Keratinocyte (primary cell): ENCODE measurements at regions not wholly inside any gene's neighbourhood (a gene's known extent, or its start where the extent isn't known, plus 50 kb on each side); places are given as distances from the start of the nearest gene placed in this dataset.

Source experiments
- DNase-seq: peaks from one replicate; pipeline ENCODE4 v3.0.0-alpha.2; 2011; ENCODE audit warnings: low read depth, missing footprints, low spot score
- FAIRE-seq: peaks from 2 replicates; lab custom pipeline; 2011; peaks lifted over from hg19 to GRCh38; lab: Jason Lieb, UNC
- H2AFZ ChIP-seq: 2 replicates; pipeline ENCODE4 v1.6.0; 2012; ENCODE audit warnings: low read length, control low read depth, inconsistent platforms; ENCODE audit not compliant: control insufficient read depth
- H3K27ac ChIP-seq: 2 replicates; pipeline ENCODE4 v1.5.1; 2011; ENCODE audit warnings: low read length; ENCODE audit not compliant: control insufficient read depth, insufficient read depth
- H3K27me3 ChIP-seq: 3 replicates; pipeline ENCODE4 v1.6.0; 2011; ENCODE audit warnings: low read length; ENCODE audit not compliant: control insufficient read depth, insufficient read depth; ENCODE audit errors: extremely low read depth
- H3K36me3 ChIP-seq, 2 experiments: 2 replicates in 1 of 2; 3 replicates in 1 of 2; pipeline ENCODE4 v1.5.1; 2011; ENCODE audit warnings: low read length in 2 of 2, mild to moderate bottlenecking in 1 of 2; ENCODE audit not compliant: control insufficient read depth in 2 of 2, insufficient read depth in 2 of 2; ENCODE audit errors: extremely low read depth in 1 of 2
- H3K4me1 ChIP-seq: 3 replicates; pipeline ENCODE4 v1.5.1; 2011; ENCODE audit warnings: low read length; ENCODE audit not compliant: control insufficient read depth, insufficient read depth; ENCODE audit errors: extremely low read depth
- H3K4me2 ChIP-seq: 3 replicates; pipeline ENCODE4 v1.6.0; 2011; ENCODE audit warnings: low read depth, low read length; ENCODE audit not compliant: control insufficient read depth, insufficient read depth; ENCODE audit errors: extremely low read depth
- H3K4me3 ChIP-seq, 3 experiments: fragments of 200-600 bp in 1 of 3; sonication (generic) in 1 of 3; 2 replicates in 2 of 3; 3 replicates in 1 of 3; pipeline ENCODE4 v1.5.1; 2011 to 2016; ENCODE audit warnings: low read length in 3 of 3, mild to moderate bottlenecking in 3 of 3, control low read depth in 2 of 3, inconsistent platforms in 1 of 3, low read depth in 1 of 3, mixed read lengths in 1 of 3, mixed run types in 1 of 3, moderate library complexity in 1 of 3; ENCODE audit not compliant: control insufficient read depth in 2 of 3, insufficient read depth in 2 of 3; ENCODE audit errors: extremely low read depth in 1 of 3
- H3K79me2 ChIP-seq: 2 replicates; pipeline ENCODE4 v1.6.0; 2012; ENCODE audit warnings: low read length; ENCODE audit not compliant: control insufficient read depth, insufficient read depth
- H3K9ac ChIP-seq: 3 replicates; pipeline ENCODE4 v1.6.0; 2011; ENCODE audit warnings: low read length; ENCODE audit not compliant: control insufficient read depth, insufficient read depth; ENCODE audit errors: extremely low read depth
- H3K9me1 ChIP-seq: 3 replicates; pipeline ENCODE4 v1.6.0; 2011; ENCODE audit warnings: low read length; ENCODE audit not compliant: control insufficient read depth, insufficient read depth; ENCODE audit errors: extremely low read depth
- H3K9me3 ChIP-seq: 2 replicates; pipeline ENCODE4 v1.5.1; 2012; ENCODE audit warnings: low read depth, low read length; ENCODE audit not compliant: control insufficient read depth
- H4K20me1 ChIP-seq: 3 replicates; pipeline ENCODE4 v1.6.0; 2011; ENCODE audit warnings: low read length; ENCODE audit not compliant: control insufficient read depth, insufficient read depth; ENCODE audit errors: extremely low read depth
- CTCF ChIP-seq, 3 experiments: IDR thresholded peaks in 1 of 3; conservative IDR thresholded peaks in 1 of 3; optimal IDR thresholded peaks in 1 of 3; 2 replicates in 2 of 3; 3 replicates in 1 of 3; pipeline versions ENCODE3 to v1.5.1; 2011; ENCODE audit warnings: low read length in 3 of 3, mild to moderate bottlenecking in 3 of 3, moderate library complexity in 2 of 3, control low read depth in 1 of 3, inconsistent platforms in 1 of 3; ENCODE audit not compliant: insufficient read depth in 2 of 3; ENCODE audit errors: extremely low read depth in 1 of 3
- EZH2 ChIP-seq: IDR thresholded peaks from one replicate; pipeline ENCODE4 v1.6.1; 2012; ENCODE audit warnings: inconsistent platforms, mild to moderate bottlenecking, low read length, moderate library complexity
- dilution Hi-C: fragments of 300-500 bp; cut with MboI; formaldehyde crosslinking; loops from one replicate; pipeline ENCODE4 v1.7.0; 2020; ENCODE audit warnings: low sequenced_read_pairs; ENCODE audit not compliant: extremely low pct_ligation_motif_present

GRCh38 chr13:34223984-34224383 is 406.0 kb downstream of the RFC3 start:
- no peak for TF ChIP-seq CTCF (optimal IDR thresholded peaks at IDR 0.05 in 1 of 3, IDR thresholded peaks at IDR 0.05 in 1 of 3, conservative IDR thresholded peaks at IDR 0.05 in 1 of 3; ENCODE audit: extremely low read depth in 1 of 3, insufficient read depth in 2 of 3, low read length in 3 of 3)
- no peak for TF ChIP-seq EZH2
- Histone ChIP-seq H3K79me2 (no peaks in the 10 kb centered on the region), H3K27ac (no peak overlapping the region), H3K4me1 (peaks cover 7% of the 10 kb centered on the region), H3K9me1 (no peaks in the 10 kb centered on the region), H4K20me1 (no peaks in the 10 kb centered on the region), H2AFZ (no peak overlapping the region), H3K36me3 (no peaks in the 10 kb centered on the region), H3K4me2 (no peak overlapping the region), H3K9ac (no peak overlapping the region), H3K9me3 (no peaks in the 10 kb centered on the region), H3K4me3 (no peak overlapping the region), H3K27me3 (no peaks in the 10 kb centered on the region)
- no peak for DNase-seq
- FAIRE-seq = no peak
- dilution Hi-C loops = no loop called here

GRCh38 chr13:34224877-34225276 is 406.9 kb downstream of the RFC3 start:
- H3K4me1 ChIP-seq = peaks cover 7% of the 10 kb centered on the region
- H3K9ac ChIP-seq = no peak overlapping the region
- H3K27me3 ChIP-seq = no peaks in the 10 kb centered on the region
- peak overlapping the region; percentile 63 for H3K4me2 ChIP-seq
- FAIRE-seq (peak; percentile 65), DNase-seq (no peak)
- H3K36me3 ChIP-seq = no peaks in the 10 kb centered on the region
- TF ChIP-seq EZH2 (no peak), CTCF (optimal IDR thresholded peaks at IDR 0.05 in 1 of 3, IDR thresholded peaks at IDR 0.05 in 1 of 3, conservative IDR thresholded peaks at IDR 0.05 in 1 of 3; ENCODE audit: extremely low read depth in 1 of 3, insufficient read depth in 2 of 3, low read length in 3 of 3) (no peak)
- dilution Hi-C loops = no loop called here
- H3K4me3 ChIP-seq = no peak overlapping the region
- H3K9me3 ChIP-seq = no peaks in the 10 kb centered on the region
- no peak overlapping the region for H3K27ac ChIP-seq
- peak overlapping the region; percentile 89 for H2AFZ ChIP-seq
- no peaks in the 10 kb centered on the region for H4K20me1 ChIP-seq
- no peaks in the 10 kb centered on the region for H3K79me2 ChIP-seq
- H3K9me1 ChIP-seq = no peaks in the 10 kb centered on the region
